OCI-LY3 (cell line): ENCODE measurements at regions not wholly inside any gene's neighbourhood (a gene's known extent, or its start where the extent isn't known, plus 50 kb on each side); places are given as distances from the start of the nearest gene placed in this dataset.

Experiments
- H2AFZ ChIP-seq: fragments of 200-600, 300-600 bp; shearing (Covaris generic); 2 replicates; pipeline ENCODE4 v1.6.0; 2014; ENCODE audit warnings: antibody characterized with exemption, low read depth, low read length
- H3K27ac ChIP-seq: fragments of 200-600, 300-600 bp; sonication (generic); 2 replicates; pipeline ENCODE4 v1.5.1; 2014; ENCODE audit warnings: mild to moderate bottlenecking, low read length, moderate library complexity, mixed read lengths
- H3K27me3 ChIP-seq: fragments of 200-600, 300-600 bp; sonication (generic); 2 replicates; pipeline ENCODE4 v1.6.1; 2014; ENCODE audit warnings: low read depth, low read length, mixed read lengths
- H3K36me3 ChIP-seq: fragments of 200-600, 300-600 bp; sonication (generic); replicated peaks from 2 replicates; pipeline ENCODE3; 2014; ENCODE audit warnings: low read depth, low read length, mixed read lengths
- H3K4me1 ChIP-seq: fragments of 300-600, 200-600 bp; sonication (generic); 2 replicates; pipeline ENCODE4 v1.6.1; 2014; ENCODE audit warnings: low read length, mixed read lengths
- H3K4me2 ChIP-seq: fragments of 200-600, 300-600 bp; sonication (generic); 2 replicates; pipeline ENCODE4 v1.6.1; 2014; ENCODE audit warnings: low read length, mixed read lengths
- H3K4me3 ChIP-seq: fragments of 300-600, 200-600 bp; sonication (generic); 2 replicates; pipeline ENCODE4 v1.5.1; 2014; ENCODE audit warnings: antibody characterized with exemption, mild to moderate bottlenecking, low read length, moderate library complexity
- H3K79me2 ChIP-seq: fragments of 300-600, 200-600 bp; shearing (Covaris generic); 2 replicates; pipeline ENCODE4 v1.6.1; 2014; ENCODE audit warnings: mild to moderate bottlenecking, low read length, mixed read lengths
- H3K9ac ChIP-seq: fragments of 300-600, 200-600 bp; shearing (Covaris generic); 2 replicates; pipeline ENCODE4 v1.6.0; 2014; ENCODE audit warnings: mild to moderate bottlenecking, low read length, moderate library complexity
- H3K9me3 ChIP-seq: fragments of 200-600, 300-600 bp; shearing (Covaris generic); 2 replicates; pipeline ENCODE4 v1.6.1; 2014; ENCODE audit warnings: low read length, mixed read lengths; ENCODE audit not compliant: insufficient read depth
- H4K20me1 ChIP-seq: fragments of 200-600, 300-600 bp; sonication (generic); 2 replicates; pipeline ENCODE4 v1.6.1; 2016; ENCODE audit warnings: low read length, mixed read lengths; ENCODE audit not compliant: insufficient read depth
- EZH2phosphoT487 ChIP-seq: fragments of 200-600 bp; shearing (Covaris generic); IDR thresholded peaks from 2 replicates; pipeline ENCODE4 v1.6.1; 2018; ENCODE audit warnings: antibody characterized with exemption, mixed run types, low read depth
- TF ChIP-seq, protein P1 (sequence below): fragments of 200-600, 300-600 bp; sonication (generic); IDR thresholded peaks from 2 replicates; pipeline ENCODE4 v1.5.1; 2014; ENCODE audit warnings: antibody characterized with exemption, low read length, low read depth

DNA sequence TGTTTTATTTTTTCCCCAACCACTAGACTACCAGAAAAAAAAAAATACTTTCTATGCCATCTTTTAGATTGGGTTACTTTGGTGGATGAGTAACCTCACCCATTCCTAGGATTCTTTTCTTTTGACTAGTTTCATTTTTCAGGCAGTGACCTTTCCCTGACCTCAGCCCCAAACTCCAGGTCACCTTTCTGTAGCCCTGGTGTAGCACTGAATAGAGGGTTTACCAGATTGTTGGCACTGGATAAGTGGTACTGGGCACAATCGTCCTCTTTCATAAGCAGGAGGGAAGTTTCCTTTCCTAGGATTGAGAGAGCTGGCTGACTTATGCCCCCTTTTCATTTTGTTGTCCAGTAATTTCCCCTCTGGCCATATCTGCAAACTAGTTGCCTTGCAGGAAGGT is 169.4 kb upstream of the TMEM161B start:
- peaks cover 10% of the 10 kb centered on the region for H3K4me1 ChIP-seq
- no peaks in the 10 kb centered on the region for H4K20me1 ChIP-seq
- H3K4me2 ChIP-seq, result no peak overlapping the region
- no peaks in the 10 kb centered on the region for H3K27me3 ChIP-seq
- H3K9ac ChIP-seq, result no peak overlapping the region
- H3K4me3 ChIP-seq, result no peak overlapping the region
- TF ChIP-seq EZH2phosphoT487, result no peak
- TF ChIP-seq, protein P1, sequence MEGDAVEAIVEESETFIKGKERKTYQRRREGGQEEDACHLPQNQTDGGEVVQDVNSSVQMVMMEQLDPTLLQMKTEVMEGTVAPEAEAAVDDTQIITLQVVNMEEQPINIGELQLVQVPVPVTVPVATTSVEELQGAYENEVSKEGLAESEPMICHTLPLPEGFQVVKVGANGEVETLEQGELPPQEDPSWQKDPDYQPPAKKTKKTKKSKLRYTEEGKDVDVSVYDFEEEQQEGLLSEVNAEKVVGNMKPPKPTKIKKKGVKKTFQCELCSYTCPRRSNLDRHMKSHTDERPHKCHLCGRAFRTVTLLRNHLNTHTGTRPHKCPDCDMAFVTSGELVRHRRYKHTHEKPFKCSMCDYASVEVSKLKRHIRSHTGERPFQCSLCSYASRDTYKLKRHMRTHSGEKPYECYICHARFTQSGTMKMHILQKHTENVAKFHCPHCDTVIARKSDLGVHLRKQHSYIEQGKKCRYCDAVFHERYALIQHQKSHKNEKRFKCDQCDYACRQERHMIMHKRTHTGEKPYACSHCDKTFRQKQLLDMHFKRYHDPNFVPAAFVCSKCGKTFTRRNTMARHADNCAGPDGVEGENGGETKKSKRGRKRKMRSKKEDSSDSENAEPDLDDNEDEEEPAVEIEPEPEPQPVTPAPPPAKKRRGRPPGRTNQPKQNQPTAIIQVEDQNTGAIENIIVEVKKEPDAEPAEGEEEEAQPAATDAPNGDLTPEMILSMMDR, result no peak
- H3K27ac ChIP-seq, result no peak overlapping the region
- H3K79me2 ChIP-seq, result no peaks in the 10 kb centered on the region
- no peaks in the 10 kb centered on the region for H3K36me3 ChIP-seq
- no peak overlapping the region for H2AFZ ChIP-seq
- H3K9me3 ChIP-seq, result no peaks in the 10 kb centered on the region

DNA sequence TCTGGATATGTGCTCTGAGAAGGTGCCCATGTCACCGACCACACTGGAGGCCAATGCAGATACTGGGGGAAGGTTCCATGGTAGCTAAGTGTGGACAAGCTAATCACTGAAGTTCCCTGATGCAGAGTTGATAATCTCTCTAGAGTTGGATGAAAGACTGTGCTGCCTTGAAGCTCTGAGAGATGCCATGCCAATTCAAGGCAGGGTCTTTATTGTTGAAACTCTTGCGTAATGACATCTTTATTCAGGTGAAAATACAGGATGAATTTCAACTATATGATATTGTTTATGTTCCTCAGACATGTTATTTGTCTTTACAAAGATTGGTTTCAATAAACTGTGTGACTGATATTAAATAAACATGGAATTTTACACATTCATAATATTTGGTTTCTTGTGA is 167.6 kb upstream of the TMEM161B start:
- Histone ChIP-seq H3K36me3 (no peaks in the 10 kb centered on the region), H3K4me2 (no peak overlapping the region), H2AFZ (no peak overlapping the region), H3K9ac (no peak overlapping the region), H3K27me3 (no peaks in the 10 kb centered on the region), H3K79me2 (no peaks in the 10 kb centered on the region), H3K4me3 (no peak overlapping the region), H3K4me1 (peaks cover 10% of the 10 kb centered on the region), H3K27ac (no peak overlapping the region), H4K20me1 (no peaks in the 10 kb centered on the region), H3K9me3 (no peaks in the 10 kb centered on the region)
- no peak for TF ChIP-seq EZH2phosphoT487
- TF ChIP-seq, protein P1, result no peak

DNA sequence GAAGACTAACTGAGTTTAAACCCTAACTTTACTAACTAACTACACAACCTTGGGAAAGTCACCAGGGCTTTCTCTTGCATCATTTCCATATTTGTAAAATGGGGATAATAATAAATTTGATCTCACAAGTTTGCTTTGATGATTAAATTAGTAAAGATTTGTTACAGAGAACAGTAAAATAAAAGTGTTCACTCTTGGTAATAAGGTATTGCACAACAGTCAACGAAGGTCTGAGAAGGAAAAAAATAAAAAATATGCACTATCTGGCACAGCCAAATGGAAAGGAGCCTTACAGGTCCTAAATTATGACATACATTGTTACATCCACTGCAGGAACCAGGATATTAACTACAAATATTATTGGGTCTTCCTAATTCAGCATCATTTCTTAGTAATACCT is 160.0 kb upstream of the TMEM161B start:
- no peak for TF ChIP-seq EZH2phosphoT487
- TF ChIP-seq, protein P1, result no peak
- Histone ChIP-seq H3K79me2 (no peaks in the 10 kb centered on the region), H3K4me3 (no peak overlapping the region), H2AFZ (no peak overlapping the region), H3K9ac (no peak overlapping the region), H3K36me3 (no peaks in the 10 kb centered on the region), H3K4me2 (no peak overlapping the region), H3K27ac (no peak overlapping the region), H4K20me1 (no peaks in the 10 kb centered on the region), H3K27me3 (no peaks in the 10 kb centered on the region), H3K9me3 (no peaks in the 10 kb centered on the region), H3K4me1 (no peaks in the 10 kb centered on the region)

- Histone ChIP-seq H3K4me3 (no peak overlapping the region), H3K36me3 (no peaks in the 10 kb centered on the region), H3K9ac (no peak overlapping the region), H2AFZ (no peak overlapping the region), H3K27ac (no peak overlapping the region), H3K9me3 (no peaks in the 10 kb centered on the region), H4K20me1 (no peaks in the 10 kb centered on the region), H3K4me1 (no peaks in the 10 kb centered on the region), H3K4me2 (no peak overlapping the region), H3K27me3 (no peaks in the 10 kb centered on the region), H3K79me2 (no peaks in the 10 kb centered on the region)
- TF ChIP-seq EZH2phosphoT487, result no peak
- TF ChIP-seq, protein P1, result no peak
These were observed 157.8 kb upstream of the TMEM161B start for GRCh38 chr5:88426441-88426840.
